MM.1S (cell line): ENCODE measurements at regions not wholly inside any gene's neighbourhood (a gene's known extent, or its start where the extent isn't known, plus 50 kb on each side); places are given as distances from the start of the nearest gene placed in this dataset.

Source experiments
- CTCF ChIP-seq: fragments of 300-600 bp; sonication (generic); IDR thresholded peaks from 2 replicates; pipeline ENCODE4 v1.5.1; 2016; ENCODE audit warnings: antibody characterized with exemption, low read length, mixed read lengths
- EZH2 ChIP-seq: fragments of 300-600 bp; sonication (generic); optimal IDR thresholded peaks from 2 replicates; pipeline ENCODE3; 2017; ENCODE audit warnings: low read depth, mild to moderate bottlenecking, antibody characterized with exemption, low read length, mixed read lengths
- EZH2phosphoT487 ChIP-seq: fragments of 300-600 bp; sonication (generic); IDR thresholded peaks from 2 replicates; pipeline ENCODE4 v1.6.1; 2018; ENCODE audit warnings: antibody characterized with exemption, low read length

GRCh38 chr19:29018542-29018941 is 194.4 kb downstream of the UQCRFS1 start:
- TF ChIP-seq CTCF, result no peak
- no peak for TF ChIP-seq EZH2phosphoT487
- no peak for TF ChIP-seq EZH2
